GM10266 (cell line): ENCODE measurements at regions not wholly inside any gene's neighbourhood (a gene's known extent, or its start where the extent isn't known, plus 50 kb on each side); places are given as distances from the start of the nearest gene placed in this dataset.

Experiments used
- DNase-seq: peaks from one replicate; pipeline ENCODE4 v3.0.0; 2012; ENCODE audit errors: extremely low spot score
- CTCF ChIP-seq: IDR thresholded peaks from 2 replicates; pipeline ENCODE4 v1.5.1; 2012; ENCODE audit warnings: mild to moderate bottlenecking, low read depth; ENCODE audit not compliant: control insufficient read depth, insufficient read depth; ENCODE audit errors: missing control alignments

- TF ChIP-seq CTCF, result no peak
- no peak for DNase-seq
Observed at GRCh38 chr2:23009545-23010149, 375.3 kb upstream of the KLHL29 start.

- no peak for TF ChIP-seq CTCF
- DNase-seq, result no peak
Observed at GRCh38 chr2:23012499-23012898, 372.5 kb upstream of the KLHL29 start.

GRCh38 chr2:23015651-23016200 lies 369.3 kb upstream of the KLHL29 start:
- TF ChIP-seq CTCF, result no peak
- no peak for DNase-seq

GRCh38 chr2:23019476-23019875 lies 365.5 kb upstream of the KLHL29 start:
- DNase-seq, result no peak
- TF ChIP-seq CTCF, result no peak

GRCh38 chr2:23020659-23021058 lies 364.3 kb upstream of the KLHL29 start:
- no peak for DNase-seq

GRCh38 chr2:23021311-23022120 lies 363.5 kb upstream of the KLHL29 start:
- DNase-seq, result no peak
- no peak for TF ChIP-seq CTCF

More at GRCh38 chr2:23020659-23021058, 364.3 kb upstream of the KLHL29 start:
- no peak for TF ChIP-seq CTCF

- no peak for TF ChIP-seq CTCF
- no peak for DNase-seq
Observed at GRCh38 chr2:23023722-23024121, 361.3 kb upstream of the KLHL29 start.
